NB4 (cell line): ENCODE measurements at regions not wholly inside any gene's neighbourhood (a gene's known extent, or its start where the extent isn't known, plus 50 kb on each side); places are given as distances from the start of the nearest gene placed in this dataset.

Source experiments
- DNase-seq: peaks from one replicate; pipeline ENCODE4 v3.0.0; 2010; ENCODE audit warnings: low read depth
- H3K4me3 ChIP-seq: one replicate; pipeline ENCODE4 v1.5.1; 2011; ENCODE audit warnings: mild to moderate bottlenecking, low read depth, low read length, moderate library complexity
- CTCF ChIP-seq: IDR thresholded peaks from one replicate; pipeline ENCODE4 v1.5.1; 2012; ENCODE audit warnings: low read depth, low read length
- MAX ChIP-seq: IDR thresholded peaks from 2 replicates; pipeline ENCODE4 v1.6.1; 2011; ENCODE audit warnings: low read depth, low read length
- MYC ChIP-seq: IDR thresholded peaks from 2 replicates; pipeline ENCODE4 v1.6.1; 2011; ENCODE audit warnings: low read depth, low read length
- POLR2A ChIP-seq: IDR thresholded peaks from 2 replicates; pipeline ENCODE4 v1.6.1; 2011; ENCODE audit warnings: mild to moderate bottlenecking; ENCODE audit not compliant: insufficient read length; ENCODE audit errors: extremely low read depth

DNA sequence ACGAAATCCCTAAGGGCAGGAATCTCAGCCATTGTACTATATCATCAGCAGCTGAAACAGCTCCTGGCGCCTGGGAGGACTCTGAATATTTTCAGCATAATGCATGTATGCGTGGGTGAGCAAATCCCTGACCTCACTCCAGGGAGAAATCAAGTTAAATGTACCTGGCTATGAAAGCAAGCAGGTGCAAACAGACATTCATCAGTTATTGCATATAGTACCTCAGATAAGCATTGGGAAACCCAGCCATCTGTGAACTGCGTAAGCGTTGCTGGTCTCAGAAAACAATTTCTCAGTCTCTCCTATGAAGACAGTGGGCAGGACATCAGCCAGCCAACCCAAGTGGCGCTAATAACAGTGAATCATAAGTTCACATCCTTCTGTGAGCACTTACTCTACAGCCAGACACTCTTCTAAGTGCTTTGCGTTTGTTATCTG lies 622.6 kb downstream of the EPM2A start:
- TF ChIP-seq POLR2A (no peak), MYC (no peak), MAX (no peak), CTCF (no peak)
- no peak for DNase-seq
- no peak overlapping the region for H3K4me3 ChIP-seq

DNA sequence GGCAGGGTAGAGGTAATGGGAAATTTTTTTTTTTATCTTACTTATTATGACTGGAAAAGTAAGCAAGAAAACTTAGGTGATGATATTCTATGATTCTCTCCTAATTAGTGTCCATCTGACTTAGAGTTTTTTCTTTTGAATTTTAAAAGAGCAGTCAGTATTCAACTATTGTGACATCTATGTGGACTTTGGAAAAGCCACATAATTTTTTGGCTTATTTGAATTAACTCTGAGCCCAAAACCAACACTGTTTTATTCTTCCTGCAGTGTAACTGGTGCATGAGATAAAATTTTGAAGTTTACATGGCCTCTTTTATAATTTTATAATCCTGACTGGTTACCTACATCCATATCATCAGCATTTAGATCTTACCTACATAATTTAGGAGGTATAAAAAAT lies 619.7 kb downstream of the EPM2A start:
- H3K4me3 ChIP-seq: no peak overlapping the region
- TF ChIP-seq MYC (no peak), POLR2A (no peak), CTCF (no peak), MAX (no peak)
- DNase-seq: no peak

- DNase-seq: no peak
- no peak for TF ChIP-seq MYC
- no peak for TF ChIP-seq MAX
- no peak for TF ChIP-seq POLR2A
- no peak for TF ChIP-seq CTCF
- no peak overlapping the region for H3K4me3 ChIP-seq
These were observed 618.6 kb downstream of the EPM2A start for GRCh38 chr6:145116591-145117178.

- no peak for TF ChIP-seq MYC
- no peak for TF ChIP-seq POLR2A
- no peak for TF ChIP-seq CTCF
- no peak for DNase-seq
These were observed 617.1 kb downstream of the EPM2A start for GRCh38 chr6:145118224-145118623.

DNA sequence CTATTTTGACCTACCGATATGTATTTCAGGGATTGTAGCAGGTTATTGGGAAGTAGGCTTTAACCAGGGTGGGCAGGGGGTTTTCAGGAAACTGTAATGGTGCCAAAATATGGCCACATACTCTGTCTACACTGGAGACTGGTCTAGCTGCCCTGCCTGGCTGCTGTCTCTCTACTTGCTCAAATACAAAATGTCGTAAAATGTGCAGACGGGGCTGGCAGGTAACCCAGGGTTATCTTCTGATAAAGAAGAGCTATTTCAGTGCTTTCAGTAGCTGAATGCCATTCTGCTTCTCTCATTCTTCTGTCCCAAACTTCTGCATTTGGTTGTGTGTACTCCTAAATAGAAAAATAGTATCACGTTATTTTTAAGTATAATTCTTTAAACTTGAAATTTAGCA lies 616.2 kb downstream of the EPM2A start:
- TF ChIP-seq POLR2A (no peak), CTCF (no peak), MYC (no peak), MAX (no peak)
- no peak for DNase-seq
- no peak overlapping the region for H3K4me3 ChIP-seq

More at GRCh38 chr6:145118224-145118623, 617.1 kb downstream of the EPM2A start:
- H3K4me3 ChIP-seq: no peak overlapping the region

GRCh38 chr6:145132709-145133108 lies 602.6 kb downstream of the EPM2A start:
- no peak overlapping the region for H3K4me3 ChIP-seq
- DNase-seq: no peak
- TF ChIP-seq MAX (no peak), CTCF (no peak), POLR2A (no peak), MYC (no peak)
